ENCODE measurements at regions not wholly inside any gene's neighbourhood (a gene's known extent, or its start where the extent isn't known, plus 50 kb on each side); places are given as distances from the start of the nearest gene placed in this dataset.

- intact Hi-C loops (cut with micrococcal nuclease), result no loop called here
- Mint-ChIP-seq H3K27me3 (ENCODE audit: low read depth in 2 of 2) (no peaks in the 10 kb centered on the region), H3K27ac (no peak overlapping the region), H3K4me1 (no peaks in the 10 kb centered on the region), H3K36me3 (no peaks in the 10 kb centered on the region), H3K9me3 (no peaks in the 10 kb centered on the region), H3K4me3 (no peak overlapping the region)
- Histone ChIP-seq H3K27me3 (ENCODE audit: control insufficient read depth, insufficient read depth, low read length) (no peaks in the 10 kb centered on the region), H3K36me3 (ENCODE audit: control insufficient read depth, insufficient read depth, low read length) (no peaks in the 10 kb centered on the region), H3K4me1 (ENCODE audit: control insufficient read depth, insufficient read depth, low read length) (no peaks in the 10 kb centered on the region), H3K9me3 (ENCODE audit: control insufficient read depth, insufficient read depth, low read length) (no peaks in the 10 kb centered on the region), H3K27ac (ENCODE audit: low read length) (no peak overlapping the region), H3K4me3 (ENCODE audit: low read length) (no peak overlapping the region)
- ATAC-seq, result no peak
- WGBS (ENCODE audit: insufficient coverage), result no CpG with 5 or more reads among the region's 5 CpGs
- TF ChIP-seq CTCF (IDR thresholded peaks at IDR 0.05), result no peak
- no peak for DNase-seq
These were observed 299.5 kb downstream of the PRL start for GRCh38 chr6:21997119-21998037.

- H3K4me1 Mint-ChIP-seq, result no peaks in the 10 kb centered on the region
- no peaks in the 10 kb centered on the region for H3K4me1 ChIP-seq (ENCODE audit: control insufficient read depth, insufficient read depth, low read length)
- no peak overlapping the region for H3K4me3 Mint-ChIP-seq
- no peaks in the 10 kb centered on the region for H3K36me3 ChIP-seq (ENCODE audit: control insufficient read depth, insufficient read depth, low read length)
- H3K27ac ChIP-seq (ENCODE audit: low read length), result no peak overlapping the region
- intact Hi-C loops (cut with micrococcal nuclease), result no loop called here
- no peak overlapping the region for H3K4me3 ChIP-seq (ENCODE audit: low read length)
- H3K27me3 ChIP-seq (ENCODE audit: control insufficient read depth, insufficient read depth, low read length), result no peaks in the 10 kb centered on the region
- no peaks in the 10 kb centered on the region for H3K9me3 ChIP-seq (ENCODE audit: control insufficient read depth, insufficient read depth, low read length)
- no peaks in the 10 kb centered on the region for H3K36me3 Mint-ChIP-seq
- no peaks in the 10 kb centered on the region for H3K9me3 Mint-ChIP-seq
- H3K27me3 Mint-ChIP-seq (ENCODE audit: low read depth in 2 of 2), result no peaks in the 10 kb centered on the region
- ATAC-seq, result no peak
- no peak overlapping the region for H3K27ac Mint-ChIP-seq
- no peak for TF ChIP-seq CTCF (IDR thresholded peaks at IDR 0.05)
- DNase-seq, result no peak
These were observed 298.3 kb downstream of the PRL start for GRCh38 chr6:21998582-21998981.

GRCh38 chr6:21999012-21999528, 297.8 kb downstream of the PRL start:
- H3K27me3 Mint-ChIP-seq (ENCODE audit: low read depth in 2 of 2), result no peaks in the 10 kb centered on the region
- no peaks in the 10 kb centered on the region for H3K9me3 Mint-ChIP-seq
- no peak for ATAC-seq
- intact Hi-C loops (cut with micrococcal nuclease), result no loop called here
- no peaks in the 10 kb centered on the region for H3K4me1 Mint-ChIP-seq
- no peaks in the 10 kb centered on the region for H3K36me3 ChIP-seq (ENCODE audit: control insufficient read depth, insufficient read depth, low read length)
- H3K27ac Mint-ChIP-seq, result no peak overlapping the region
- no peaks in the 10 kb centered on the region for H3K4me1 ChIP-seq (ENCODE audit: control insufficient read depth, insufficient read depth, low read length)
- no peaks in the 10 kb centered on the region for H3K36me3 Mint-ChIP-seq
- no peak overlapping the region for H3K27ac ChIP-seq (ENCODE audit: low read length)
- no peak overlapping the region for H3K4me3 ChIP-seq (ENCODE audit: low read length)
- no peak overlapping the region for H3K4me3 Mint-ChIP-seq
- DNase-seq, result no peak
- no peak for TF ChIP-seq CTCF (IDR thresholded peaks at IDR 0.05)
- no peaks in the 10 kb centered on the region for H3K27me3 ChIP-seq (ENCODE audit: control insufficient read depth, insufficient read depth, low read length)
- 85% methylated on average over 5 of the region's 6 CpGs for WGBS (ENCODE audit: insufficient coverage)
- no peaks in the 10 kb centered on the region for H3K9me3 ChIP-seq (ENCODE audit: control insufficient read depth, insufficient read depth, low read length)
